ENCODE measurements at regions not wholly inside any gene's neighbourhood (a gene's known extent, or its start where the extent isn't known, plus 50 kb on each side); places are given as distances from the start of the nearest gene placed in this dataset.

DNA sequence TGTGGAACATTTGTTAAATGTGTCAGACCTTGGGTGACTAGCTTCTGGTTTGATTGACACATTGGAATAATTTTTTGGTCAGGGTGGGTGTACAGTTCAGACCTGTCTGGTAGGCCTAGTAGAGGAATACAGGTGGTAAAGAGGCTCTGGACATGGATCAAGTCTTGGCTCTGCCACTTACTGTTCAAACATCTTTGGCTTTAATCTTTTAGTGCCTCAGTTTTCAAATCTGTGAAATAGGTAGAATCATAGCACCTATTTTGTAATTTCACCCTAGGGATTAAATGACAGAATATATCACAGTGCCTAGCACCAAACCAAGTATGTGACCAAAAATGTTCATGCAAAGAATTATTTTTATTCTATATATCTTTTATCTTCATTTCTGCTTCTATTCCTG lies 340.4 kb downstream of the RPS6KC1 start:
- TF ChIP-seq, protein P1, sequence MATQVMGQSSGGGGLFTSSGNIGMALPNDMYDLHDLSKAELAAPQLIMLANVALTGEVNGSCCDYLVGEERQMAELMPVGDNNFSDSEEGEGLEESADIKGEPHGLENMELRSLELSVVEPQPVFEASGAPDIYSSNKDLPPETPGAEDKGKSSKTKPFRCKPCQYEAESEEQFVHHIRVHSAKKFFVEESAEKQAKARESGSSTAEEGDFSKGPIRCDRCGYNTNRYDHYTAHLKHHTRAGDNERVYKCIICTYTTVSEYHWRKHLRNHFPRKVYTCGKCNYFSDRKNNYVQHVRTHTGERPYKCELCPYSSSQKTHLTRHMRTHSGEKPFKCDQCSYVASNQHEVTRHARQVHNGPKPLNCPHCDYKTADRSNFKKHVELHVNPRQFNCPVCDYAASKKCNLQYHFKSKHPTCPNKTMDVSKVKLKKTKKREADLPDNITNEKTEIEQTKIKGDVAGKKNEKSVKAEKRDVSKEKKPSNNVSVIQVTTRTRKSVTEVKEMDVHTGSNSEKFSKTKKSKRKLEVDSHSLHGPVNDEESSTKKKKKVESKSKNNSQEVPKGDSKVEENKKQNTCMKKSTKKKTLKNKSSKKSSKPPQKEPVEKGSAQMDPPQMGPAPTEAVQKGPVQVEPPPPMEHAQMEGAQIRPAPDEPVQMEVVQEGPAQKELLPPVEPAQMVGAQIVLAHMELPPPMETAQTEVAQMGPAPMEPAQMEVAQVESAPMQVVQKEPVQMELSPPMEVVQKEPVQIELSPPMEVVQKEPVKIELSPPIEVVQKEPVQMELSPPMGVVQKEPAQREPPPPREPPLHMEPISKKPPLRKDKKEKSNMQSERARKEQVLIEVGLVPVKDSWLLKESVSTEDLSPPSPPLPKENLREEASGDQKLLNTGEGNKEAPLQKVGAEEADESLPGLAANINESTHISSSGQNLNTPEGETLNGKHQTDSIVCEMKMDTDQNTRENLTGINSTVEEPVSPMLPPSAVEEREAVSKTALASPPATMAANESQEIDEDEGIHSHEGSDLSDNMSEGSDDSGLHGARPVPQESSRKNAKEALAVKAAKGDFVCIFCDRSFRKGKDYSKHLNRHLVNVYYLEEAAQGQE (IDR thresholded peaks at IDR 0.05; ENCODE audit: insufficient read depth in 1 of 2, low read depth in 2 of 2, low read length in 1 of 2), result no peak
- TF ChIP-seq, protein P2, sequence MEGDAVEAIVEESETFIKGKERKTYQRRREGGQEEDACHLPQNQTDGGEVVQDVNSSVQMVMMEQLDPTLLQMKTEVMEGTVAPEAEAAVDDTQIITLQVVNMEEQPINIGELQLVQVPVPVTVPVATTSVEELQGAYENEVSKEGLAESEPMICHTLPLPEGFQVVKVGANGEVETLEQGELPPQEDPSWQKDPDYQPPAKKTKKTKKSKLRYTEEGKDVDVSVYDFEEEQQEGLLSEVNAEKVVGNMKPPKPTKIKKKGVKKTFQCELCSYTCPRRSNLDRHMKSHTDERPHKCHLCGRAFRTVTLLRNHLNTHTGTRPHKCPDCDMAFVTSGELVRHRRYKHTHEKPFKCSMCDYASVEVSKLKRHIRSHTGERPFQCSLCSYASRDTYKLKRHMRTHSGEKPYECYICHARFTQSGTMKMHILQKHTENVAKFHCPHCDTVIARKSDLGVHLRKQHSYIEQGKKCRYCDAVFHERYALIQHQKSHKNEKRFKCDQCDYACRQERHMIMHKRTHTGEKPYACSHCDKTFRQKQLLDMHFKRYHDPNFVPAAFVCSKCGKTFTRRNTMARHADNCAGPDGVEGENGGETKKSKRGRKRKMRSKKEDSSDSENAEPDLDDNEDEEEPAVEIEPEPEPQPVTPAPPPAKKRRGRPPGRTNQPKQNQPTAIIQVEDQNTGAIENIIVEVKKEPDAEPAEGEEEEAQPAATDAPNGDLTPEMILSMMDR (IDR thresholded peaks at IDR 0.05), result no peak
- TF ChIP-seq POLR2AphosphoS5 (IDR thresholded peaks at IDR 0.05; ENCODE audit: low read depth, low read length) (no peak), TCF7L2 (IDR thresholded peaks at IDR 0.05; ENCODE audit: low read depth, low read length) (no peak), SIN3A (IDR thresholded peaks at IDR 0.05; ENCODE audit: borderline replicate concordance, insufficient read depth, low read depth, low read length) (no peak)

Measured in Panc1 (cell line).